Endometrium (tissue), 2 donors: ENCODE measurements at regions not wholly inside any gene's neighbourhood (a gene's known extent, or its start where the extent isn't known, plus 50 kb on each side); places are given as distances from the start of the nearest gene placed in this dataset.
"Not testable (repeated sequence)": the region's sequence is repeated elsewhere in the genome, so short reads cannot be mapped to it uniquely, and the experiment has no call there.

Experiments used
- FAIRE-seq: peaks from 2 replicates; lab custom pipeline; 2012; peaks lifted over from hg19 to GRCh38; lab: Jason Lieb, UNC
- donor health status: control.
- donor health status: control.

GRCh38 chr4:83780053-83780733 lies 244.3 kb downstream of the GPAT3 start:
- FAIRE-seq: no peak

- FAIRE-seq: no peak
Measured at GRCh38 chr4:83779103-83780052, 243.5 kb downstream of the GPAT3 start.

- no peak for FAIRE-seq
Measured at GRCh38 chr4:83772685-83773084, 236.8 kb downstream of the GPAT3 start.

- FAIRE-seq: peak; percentile 66
Measured at GRCh38 chr4:83771113-83771705, 235.3 kb downstream of the GPAT3 start.

- no peak for FAIRE-seq
Measured at GRCh38 chr4:83768146-83768545, 232.2 kb downstream of the GPAT3 start.

- no peak for FAIRE-seq
Measured at GRCh38 chr4:83767067-83767466, 231.2 kb downstream of the GPAT3 start.

GRCh38 chr4:83759611-83760010 lies 223.7 kb downstream of the GPAT3 start:
- no peak for FAIRE-seq

GRCh38 chr4:83758285-83758684 lies 222.4 kb downstream of the GPAT3 start:
- no peak for FAIRE-seq

- no peak for FAIRE-seq
Measured at GRCh38 chr4:83757121-83757621, 221.3 kb downstream of the GPAT3 start.

- FAIRE-seq: no peak
Measured at GRCh38 chr4:83753260-83753659, 217.4 kb downstream of the GPAT3 start.

GRCh38 chr4:83751336-83751949 lies 215.5 kb downstream of the GPAT3 start:
- no peak for FAIRE-seq

GRCh38 chr4:83748711-83749110 lies 212.8 kb downstream of the GPAT3 start:
- FAIRE-seq: no peak

- no peak for FAIRE-seq
Measured at GRCh38 chr4:83738895-83739294, 203.0 kb downstream of the GPAT3 start.

GRCh38 chr4:83734576-83734975 lies 198.7 kb downstream of the GPAT3 start:
- no peak for FAIRE-seq

GRCh38 chr4:83732114-83732635 lies 196.3 kb downstream of the GPAT3 start:
- FAIRE-seq: no peak

GRCh38 chr4:83731609-83732008 lies 195.7 kb downstream of the GPAT3 start:
- FAIRE-seq: no peak

GRCh38 chr4:83730958-83731357 lies 195.1 kb downstream of the GPAT3 start:
- not testable (repeated sequence) for FAIRE-seq

- no peak for FAIRE-seq
Measured at GRCh38 chr4:83728191-83728590, 192.3 kb downstream of the GPAT3 start.

- FAIRE-seq: no peak
Measured at GRCh38 chr4:83725336-83726085, 189.6 kb downstream of the GPAT3 start.

GRCh38 chr4:83724485-83725335 lies 188.8 kb downstream of the GPAT3 start:
- no peak for FAIRE-seq
